Muscle layer of colon (tissue), 2 donors: ENCODE measurements at regions not wholly inside any gene's neighbourhood (a gene's known extent, or its start where the extent isn't known, plus 50 kb on each side); places are given as distances from the start of the nearest gene placed in this dataset.

ENCODE experiments used
- H3K27ac ChIP-seq: one replicate; pipeline ENCODE4 v1.7.0; 2013; ENCODE audit warnings: low read depth, mild to moderate bottlenecking, low read length, moderate library complexity
- H3K27me3 ChIP-seq, 2 donors: one replicate each; pipeline ENCODE4 v1.7.0; 2013; ENCODE audit warnings: low read length in 2 of 2, mild to moderate bottlenecking in 2 of 2; ENCODE audit not compliant: insufficient read depth in 2 of 2, control insufficient read depth in 1 of 2
- H3K36me3 ChIP-seq: one replicate; pipeline ENCODE4 v1.7.0; 2013; ENCODE audit warnings: mild to moderate bottlenecking, low read length; ENCODE audit not compliant: insufficient read depth
- H3K4me1 ChIP-seq: one replicate; pipeline ENCODE4 v1.7.0; 2013; ENCODE audit warnings: mild to moderate bottlenecking, low read length; ENCODE audit not compliant: insufficient read depth
- H3K4me3 ChIP-seq, 2 donors: one replicate each; pipeline ENCODE4 v1.7.0; 2013; ENCODE audit warnings: low read length in 2 of 2, low read depth in 1 of 2, mild to moderate bottlenecking in 1 of 2, moderate library complexity in 1 of 2
- H3K9ac ChIP-seq: one replicate; pipeline ENCODE4 v1.7.0; 2013; ENCODE audit warnings: low read length
- H3K9me3 ChIP-seq: one replicate; pipeline ENCODE4 v1.7.0; 2013; ENCODE audit warnings: mild to moderate bottlenecking, low read length
- donor health status: abdominal sarcoma.
- donor health status: Adenocarcinoma of cecum.

- Histone ChIP-seq H3K4me3 (no peak overlapping the region), H3K36me3 (no peaks in the 10 kb centered on the region), H3K9ac (no peak overlapping the region), H3K27me3 (no peaks in the 10 kb centered on the region), H3K27ac (no peak overlapping the region), H3K9me3 (no peaks in the 10 kb centered on the region), H3K4me1 (no peaks in the 10 kb centered on the region)
These were observed 1339.7 kb upstream of the CDH6 start for GRCh38 chr5:29853711-29854220.

- Histone ChIP-seq H3K9ac (no peak overlapping the region), H3K27ac (no peak overlapping the region), H3K4me3 (no peak overlapping the region), H3K27me3 (no peaks in the 10 kb centered on the region), H3K9me3 (no peaks in the 10 kb centered on the region), H3K4me1 (no peaks in the 10 kb centered on the region), H3K36me3 (no peaks in the 10 kb centered on the region)
These were observed 1341.2 kb upstream of the CDH6 start for GRCh38 chr5:29852329-29852728.

- Histone ChIP-seq H3K36me3 (no peaks in the 10 kb centered on the region), H3K4me1 (no peaks in the 10 kb centered on the region), H3K4me3 (no peak overlapping the region), H3K27me3 (no peaks in the 10 kb centered on the region), H3K27ac (no peak overlapping the region), H3K9me3 (no peaks in the 10 kb centered on the region), H3K9ac (no peak overlapping the region)
These were observed 1348.3 kb upstream of the CDH6 start for GRCh38 chr5:29845206-29845605.

DNA sequence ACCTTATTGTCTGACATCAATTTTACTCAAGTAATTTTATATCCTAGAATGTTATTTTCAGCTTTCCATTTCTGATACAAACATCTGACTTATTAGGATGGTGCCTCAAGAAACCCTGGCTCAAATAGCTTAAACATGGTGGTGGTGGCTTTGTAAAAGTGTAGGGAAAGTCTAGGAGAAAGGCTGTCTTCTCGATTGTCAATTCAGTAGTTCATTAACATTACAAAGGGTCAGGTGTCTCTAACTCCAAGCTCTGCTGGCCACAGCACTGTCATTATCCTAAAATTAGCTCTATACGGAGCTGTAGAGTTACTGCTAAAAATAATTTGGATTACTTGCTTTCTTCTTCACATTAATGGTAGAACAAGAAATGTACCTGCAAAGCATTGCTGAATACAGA lies 1360.1 kb upstream of the CDH6 start:
- no peaks in the 10 kb centered on the region for H3K9me3 ChIP-seq
- H3K36me3 ChIP-seq: no peaks in the 10 kb centered on the region
- no peak overlapping the region for H3K27ac ChIP-seq
- no peak overlapping the region for H3K9ac ChIP-seq
- H3K4me3 ChIP-seq: no peak overlapping the region
- H3K4me1 ChIP-seq: no peaks in the 10 kb centered on the region
- H3K27me3 ChIP-seq: no peaks in the 10 kb centered on the region

- no peaks in the 10 kb centered on the region for H3K27me3 ChIP-seq
- H3K9me3 ChIP-seq: no peaks in the 10 kb centered on the region
- no peak overlapping the region for H3K27ac ChIP-seq
- H3K36me3 ChIP-seq: no peaks in the 10 kb centered on the region
- no peaks in the 10 kb centered on the region for H3K4me1 ChIP-seq
- no peak overlapping the region for H3K9ac ChIP-seq
- H3K4me3 ChIP-seq: no peak overlapping the region
These were observed 1371.0 kb upstream of the CDH6 start for GRCh38 chr5:29822521-29822920.

- Histone ChIP-seq H3K9ac (no peak overlapping the region), H3K9me3 (no peaks in the 10 kb centered on the region), H3K27ac (no peak overlapping the region), H3K4me3 (no peak overlapping the region), H3K4me1 (no peaks in the 10 kb centered on the region), H3K27me3 (no peaks in the 10 kb centered on the region), H3K36me3 (no peaks in the 10 kb centered on the region)
These were observed 1381.4 kb upstream of the CDH6 start for GRCh38 chr5:29811914-29812679.

DNA sequence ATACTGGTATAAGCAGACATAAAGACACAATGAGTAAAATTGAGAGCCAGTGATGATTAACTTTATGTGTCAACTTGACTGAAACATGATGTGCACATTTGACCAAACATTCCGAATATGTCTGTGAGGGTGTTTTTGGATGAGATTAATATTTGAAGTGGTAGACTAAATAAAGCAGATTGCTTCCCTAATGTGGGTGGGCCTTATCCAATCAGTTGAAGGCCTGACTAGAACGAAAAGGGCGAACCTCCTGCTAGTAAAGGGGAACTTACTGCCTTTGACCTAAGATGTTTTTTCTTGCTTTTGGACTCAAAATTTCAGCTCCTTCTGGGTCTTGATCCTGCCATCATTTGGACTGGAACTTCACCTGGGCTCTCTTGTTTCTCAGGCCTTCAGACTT lies 1387.7 kb upstream of the CDH6 start:
- no peak overlapping the region for H3K27ac ChIP-seq
- H3K4me3 ChIP-seq: no peak overlapping the region
- no peaks in the 10 kb centered on the region for H3K27me3 ChIP-seq
- H3K9me3 ChIP-seq: no peaks in the 10 kb centered on the region
- H3K36me3 ChIP-seq: no peaks in the 10 kb centered on the region
- H3K9ac ChIP-seq: no peak overlapping the region
- no peaks in the 10 kb centered on the region for H3K4me1 ChIP-seq

GRCh38 chr5:29800752-29801151 lies 1392.7 kb upstream of the CDH6 start:
- H3K36me3 ChIP-seq: no peaks in the 10 kb centered on the region
- H3K27me3 ChIP-seq: no peaks in the 10 kb centered on the region
- H3K9ac ChIP-seq: no peak overlapping the region

DNA sequence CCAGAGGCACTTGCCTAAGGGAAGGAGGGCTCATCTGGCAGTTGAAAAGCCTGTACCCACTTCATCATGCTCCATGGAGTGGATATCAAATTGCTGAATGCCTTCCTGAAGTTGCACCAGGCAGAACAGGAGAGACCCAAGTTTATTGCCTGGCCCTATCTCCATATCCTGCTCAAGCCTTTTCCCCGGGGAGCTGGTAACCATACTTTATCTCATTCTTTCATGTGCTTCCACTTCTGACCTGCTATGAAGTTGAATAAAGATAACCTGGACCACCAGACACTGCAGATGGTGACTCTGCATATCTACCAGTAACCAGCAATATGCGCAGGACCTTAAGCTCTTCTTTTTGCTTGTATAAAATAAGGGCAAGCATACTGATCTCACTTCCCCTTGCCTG lies 1397.5 kb upstream of the CDH6 start:
- no peak overlapping the region for H3K27ac ChIP-seq
- no peaks in the 10 kb centered on the region for H3K4me1 ChIP-seq
- no peak overlapping the region for H3K4me3 ChIP-seq
- no peaks in the 10 kb centered on the region for H3K36me3 ChIP-seq
- H3K9ac ChIP-seq: no peak overlapping the region
- no peaks in the 10 kb centered on the region for H3K27me3 ChIP-seq
- no peaks in the 10 kb centered on the region for H3K9me3 ChIP-seq

More at GRCh38 chr5:29800752-29801151, 1392.7 kb upstream of the CDH6 start:
- Histone ChIP-seq H3K4me3 (no peak overlapping the region), H3K27ac (no peak overlapping the region), H3K4me1 (no peaks in the 10 kb centered on the region), H3K9me3 (no peaks in the 10 kb centered on the region)

DNA sequence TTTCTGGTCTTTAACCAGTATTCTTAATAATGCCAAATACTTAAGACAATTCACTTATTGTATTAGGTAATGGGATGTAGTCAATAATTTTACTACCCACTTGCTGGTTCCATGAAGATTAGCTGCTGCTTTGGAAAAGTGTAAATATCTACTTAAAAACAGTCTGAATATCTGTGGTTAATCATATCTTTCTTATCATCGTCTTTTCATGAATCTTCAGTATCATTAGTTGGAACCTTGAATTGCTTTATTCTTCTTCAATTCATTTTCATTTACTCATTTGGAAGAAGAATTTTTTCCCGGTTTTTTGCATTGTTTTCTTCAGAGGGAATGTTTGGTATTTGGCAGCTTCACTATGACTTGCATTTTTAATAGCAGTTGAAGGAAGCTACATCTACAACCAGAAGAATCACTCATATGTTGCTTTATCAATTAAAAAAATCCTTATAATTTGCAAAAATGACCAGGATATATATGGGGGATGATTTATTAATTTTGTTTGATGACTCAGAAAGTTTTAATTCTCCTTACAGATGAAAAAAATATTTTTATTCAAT lies 1398.3 kb upstream of the CDH6 start:
- Histone ChIP-seq H3K27ac (no peak overlapping the region), H3K4me1 (no peaks in the 10 kb centered on the region), H3K36me3 (no peaks in the 10 kb centered on the region), H3K27me3 (no peaks in the 10 kb centered on the region), H3K9ac (no peak overlapping the region), H3K4me3 (no peak overlapping the region), H3K9me3 (no peaks in the 10 kb centered on the region)

DNA sequence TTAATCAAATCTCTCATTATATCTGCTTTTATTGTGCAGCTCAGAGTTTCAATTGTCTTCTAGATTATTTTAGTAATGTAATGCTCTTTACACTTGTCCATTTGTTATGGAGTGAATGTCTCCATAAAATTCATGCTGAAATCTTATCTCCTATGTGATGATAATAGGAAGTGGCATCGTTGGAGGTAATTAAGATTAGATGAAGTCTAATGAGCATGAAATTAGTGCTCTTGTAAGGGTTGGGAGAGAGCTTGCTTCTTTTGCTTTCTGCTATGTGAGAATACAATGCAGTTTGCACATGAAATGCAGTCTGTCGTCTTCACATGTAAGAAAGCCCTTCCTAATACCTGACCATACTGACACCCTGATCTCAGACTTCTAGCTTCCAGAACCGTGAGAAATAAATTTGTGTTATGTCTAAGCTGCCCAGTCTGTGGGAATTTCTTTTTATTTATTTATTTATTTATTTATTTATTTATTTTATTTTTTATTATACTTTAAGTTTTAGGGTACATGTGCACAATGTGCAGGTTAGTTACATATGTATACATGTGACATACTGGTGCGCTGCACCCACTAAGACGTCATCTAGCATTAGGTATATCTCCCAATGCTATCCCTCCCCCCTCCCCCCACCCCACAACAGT lies 1399.2 kb upstream of the CDH6 start:
- Histone ChIP-seq H3K4me3 (no peak overlapping the region), H3K27me3 (no peaks in the 10 kb centered on the region)

More for the DNA sequence above, 1399.2 kb upstream of the CDH6 start:
- Histone ChIP-seq H3K4me1 (no peaks in the 10 kb centered on the region), H3K27ac (no peak overlapping the region), H3K9ac (no peak overlapping the region), H3K9me3 (no peaks in the 10 kb centered on the region), H3K36me3 (no peaks in the 10 kb centered on the region)
